ENCODE measurements at regions not wholly inside any gene's neighbourhood (a gene's known extent, or its start where the extent isn't known, plus 50 kb on each side); places are given as distances from the start of the nearest gene placed in this dataset.
"Not testable (repeated sequence)": the region's sequence is repeated elsewhere in the genome, so short reads cannot be mapped to it uniquely, and the experiment has no call there.

DNA sequence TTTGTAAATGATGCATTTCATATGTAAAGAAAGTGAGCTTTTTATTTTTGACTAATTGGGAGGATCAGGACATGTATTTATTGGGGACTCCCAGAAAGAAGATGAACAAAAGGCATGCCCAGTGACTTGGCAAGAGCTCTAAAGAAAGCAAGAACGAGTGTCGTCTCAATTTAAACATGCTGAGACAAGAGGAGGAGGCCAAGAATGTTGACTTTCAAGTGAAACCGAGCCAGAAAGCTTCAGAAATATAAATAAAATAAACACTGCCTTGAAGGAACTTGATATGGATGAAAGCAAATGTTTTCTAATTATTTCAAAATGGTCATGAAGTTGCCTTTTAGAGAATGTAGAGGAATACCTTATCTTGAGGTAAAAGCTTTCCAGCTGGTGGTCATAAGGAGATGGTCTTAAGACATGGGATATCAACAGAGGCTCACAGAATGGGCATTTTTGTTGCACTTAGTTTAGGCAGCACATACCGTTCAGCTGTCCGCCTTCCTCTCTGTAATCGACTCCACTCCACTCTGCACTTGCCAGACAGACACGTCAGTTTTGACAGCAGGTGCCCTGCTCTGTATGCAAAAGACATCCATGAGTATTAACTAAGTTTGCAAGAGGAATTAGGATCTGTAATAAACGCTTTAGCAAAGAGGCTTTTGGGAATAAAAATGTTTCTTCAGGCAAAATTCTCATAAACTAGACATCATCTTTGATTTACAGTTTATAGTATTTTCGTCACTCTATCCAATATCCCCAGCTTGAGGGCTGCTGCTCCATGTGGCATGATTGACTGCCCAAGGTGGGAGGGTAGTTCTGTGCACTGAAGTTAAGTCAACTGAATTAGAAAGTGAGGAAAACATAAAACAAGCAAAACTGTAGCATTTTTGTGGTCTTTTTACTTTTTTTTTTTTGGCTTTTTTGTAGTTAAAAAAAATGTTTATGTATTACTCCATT is 613.1 kb downstream of the PKHD1 start:
- no peak overlapping the region for H3K4me3 ChIP-seq (ENCODE audit: low read depth, low read length)
- TF ChIP-seq, protein P1, sequence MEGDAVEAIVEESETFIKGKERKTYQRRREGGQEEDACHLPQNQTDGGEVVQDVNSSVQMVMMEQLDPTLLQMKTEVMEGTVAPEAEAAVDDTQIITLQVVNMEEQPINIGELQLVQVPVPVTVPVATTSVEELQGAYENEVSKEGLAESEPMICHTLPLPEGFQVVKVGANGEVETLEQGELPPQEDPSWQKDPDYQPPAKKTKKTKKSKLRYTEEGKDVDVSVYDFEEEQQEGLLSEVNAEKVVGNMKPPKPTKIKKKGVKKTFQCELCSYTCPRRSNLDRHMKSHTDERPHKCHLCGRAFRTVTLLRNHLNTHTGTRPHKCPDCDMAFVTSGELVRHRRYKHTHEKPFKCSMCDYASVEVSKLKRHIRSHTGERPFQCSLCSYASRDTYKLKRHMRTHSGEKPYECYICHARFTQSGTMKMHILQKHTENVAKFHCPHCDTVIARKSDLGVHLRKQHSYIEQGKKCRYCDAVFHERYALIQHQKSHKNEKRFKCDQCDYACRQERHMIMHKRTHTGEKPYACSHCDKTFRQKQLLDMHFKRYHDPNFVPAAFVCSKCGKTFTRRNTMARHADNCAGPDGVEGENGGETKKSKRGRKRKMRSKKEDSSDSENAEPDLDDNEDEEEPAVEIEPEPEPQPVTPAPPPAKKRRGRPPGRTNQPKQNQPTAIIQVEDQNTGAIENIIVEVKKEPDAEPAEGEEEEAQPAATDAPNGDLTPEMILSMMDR (IDR thresholded peaks at IDR 0.05; ENCODE audit: control insufficient read depth, extremely low read depth, insufficient read depth), result no peak
- peak; percentile 82 for DNase-seq (ENCODE audit: low read depth)

DNA sequence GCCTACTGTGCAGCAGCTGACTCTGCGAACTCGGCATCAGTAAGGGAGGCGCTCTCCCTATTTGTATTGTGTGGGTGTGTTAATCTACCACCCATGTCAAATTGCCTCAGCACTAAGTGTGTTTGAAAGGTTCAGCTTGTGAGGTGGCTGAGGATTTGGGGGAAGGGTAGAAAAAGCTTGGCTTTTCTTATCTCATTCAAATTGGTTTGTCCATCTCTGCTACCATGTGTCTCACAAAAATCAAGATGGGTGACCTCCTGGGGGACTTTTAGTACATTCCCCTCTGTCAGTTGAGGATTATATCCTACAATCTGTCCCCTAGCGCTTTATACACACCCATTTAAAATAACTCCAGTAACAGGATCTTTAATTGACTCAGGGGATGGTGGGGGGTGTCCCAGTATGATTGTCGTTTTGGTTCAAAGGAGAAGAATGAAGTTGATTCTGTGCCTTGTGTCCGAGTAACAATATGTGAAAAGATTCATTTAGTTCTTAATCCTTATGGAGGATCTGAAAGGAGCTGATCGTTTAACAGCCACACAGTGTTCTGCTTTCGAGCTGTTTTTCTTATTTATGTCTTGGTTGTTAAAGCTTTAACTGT is 609.6 kb downstream of the PKHD1 start:
- TF ChIP-seq, protein P1 (IDR thresholded peaks at IDR 0.05; ENCODE audit: control insufficient read depth, extremely low read depth, insufficient read depth), result no peak
- DNase-seq (ENCODE audit: low read depth), result no peak
- no peak overlapping the region for H3K4me3 ChIP-seq (ENCODE audit: low read depth, low read length)

DNA sequence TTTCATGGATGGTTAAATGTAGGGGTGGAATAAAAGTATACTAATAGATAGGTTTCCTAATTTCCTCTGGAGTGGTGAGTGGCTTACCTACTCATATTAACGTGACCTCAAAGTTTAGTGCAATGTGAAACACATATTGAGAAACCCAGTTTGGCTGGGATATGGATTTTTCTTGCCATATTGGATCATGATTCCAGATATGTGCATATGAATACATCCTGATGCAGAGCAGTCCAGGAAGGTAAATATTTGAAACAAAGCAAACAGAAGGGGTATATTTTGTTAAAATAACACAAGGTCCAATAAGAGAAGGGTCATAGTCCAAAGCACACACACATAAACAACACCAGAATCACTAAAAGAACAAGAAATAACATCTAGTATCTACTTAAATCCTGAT is 608.1 kb downstream of the PKHD1 start:
- no peak overlapping the region for H3K4me3 ChIP-seq (ENCODE audit: low read depth, low read length)
- TF ChIP-seq, protein P1 (IDR thresholded peaks at IDR 0.05; ENCODE audit: control insufficient read depth, extremely low read depth, insufficient read depth), result no peak
- DNase-seq (ENCODE audit: low read depth), result peak; percentile 95

DNA sequence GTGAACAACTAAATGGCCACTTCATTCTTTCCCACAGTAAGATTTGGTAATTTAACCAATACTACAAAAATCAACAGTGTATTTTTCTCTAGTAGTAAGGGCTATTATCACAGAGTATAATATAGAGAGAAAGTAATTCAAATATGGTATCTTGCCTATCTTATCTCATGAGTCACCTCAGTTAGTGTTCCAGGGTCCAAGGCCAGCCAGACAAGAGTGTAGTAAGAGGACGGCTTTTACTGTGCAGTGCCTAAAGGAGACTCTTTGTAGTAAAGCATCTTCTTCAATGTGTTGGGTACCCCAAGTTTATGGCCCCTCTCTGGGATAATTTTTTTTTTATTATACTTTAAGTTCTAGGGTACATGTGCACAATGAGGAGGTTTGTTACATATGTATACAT is 607.4 kb downstream of the PKHD1 start:
- TF ChIP-seq, protein P1 (IDR thresholded peaks at IDR 0.05; ENCODE audit: control insufficient read depth, extremely low read depth, insufficient read depth), result no peak
- H3K4me3 ChIP-seq (ENCODE audit: low read depth, low read length), result no peak overlapping the region

DNA sequence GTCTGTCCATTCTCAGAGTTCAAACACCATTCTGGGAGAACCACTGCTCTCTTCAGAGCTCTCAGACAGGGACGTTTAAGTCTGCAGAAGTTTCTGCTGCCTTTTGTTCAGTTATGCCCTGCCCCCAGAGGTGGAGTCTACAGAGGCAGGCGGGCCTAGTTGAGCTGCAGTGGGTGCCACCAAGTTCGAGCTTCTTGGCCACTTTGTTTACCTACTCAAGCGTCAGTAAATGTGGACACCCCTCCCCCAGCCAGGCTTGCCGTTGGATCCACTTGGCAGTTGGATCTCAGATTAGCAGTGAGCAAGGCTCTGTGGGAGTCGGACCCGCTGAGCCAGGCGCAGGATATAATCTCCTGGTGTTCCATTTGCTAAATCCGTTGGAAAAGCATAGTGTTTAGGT is 601.5 kb downstream of the PKHD1 start:
- DNase-seq (ENCODE audit: low read depth); H3K4me3 ChIP-seq (ENCODE audit: low read depth, low read length): not testable (repeated sequence)

More for the DNA sequence above, 607.4 kb downstream of the PKHD1 start:
- DNase-seq (ENCODE audit: low read depth), result no peak

DNA sequence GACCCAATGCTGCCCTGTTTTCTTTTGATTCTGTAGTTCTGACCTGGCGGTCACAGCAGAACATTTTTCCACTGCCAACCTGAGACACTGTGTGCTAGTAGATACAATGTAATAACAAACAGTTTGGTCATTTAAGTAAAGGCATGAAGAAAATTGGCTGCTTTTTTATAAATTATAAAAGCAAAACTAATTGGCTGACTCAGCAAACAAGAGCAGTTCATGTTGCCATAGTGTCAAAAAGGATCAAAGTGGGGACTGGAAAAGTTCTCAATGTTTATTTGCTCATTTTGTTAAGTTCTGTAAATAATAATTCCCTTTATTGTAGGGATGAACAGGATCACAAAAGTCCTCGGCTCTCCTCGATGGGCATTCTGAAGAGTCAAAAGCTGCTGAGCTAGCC is 599.5 kb downstream of the PKHD1 start:
- TF ChIP-seq, protein P1 (IDR thresholded peaks at IDR 0.05; ENCODE audit: control insufficient read depth, extremely low read depth, insufficient read depth), result no peak
- no peak overlapping the region for H3K4me3 ChIP-seq (ENCODE audit: low read depth, low read length)
- no peak for DNase-seq (ENCODE audit: low read depth)

DNA sequence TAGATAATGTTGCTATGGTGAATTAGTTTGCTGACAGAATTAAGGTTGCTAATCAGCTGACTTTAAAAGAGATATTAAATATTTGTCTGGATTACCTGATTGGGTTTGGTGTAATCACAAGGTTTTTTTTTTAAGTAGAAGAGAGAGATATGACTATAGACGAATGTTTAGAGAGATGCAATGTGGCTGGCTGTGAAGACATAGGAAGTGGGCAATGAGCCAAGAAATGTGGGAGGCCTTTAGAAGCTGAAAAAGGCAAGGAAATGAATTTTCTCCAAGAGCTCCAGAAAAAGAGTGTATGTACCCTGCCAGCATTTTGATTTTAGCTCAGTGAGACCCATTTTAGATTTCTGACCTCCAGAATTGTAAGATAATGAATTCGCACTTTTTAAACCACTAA is 598.3 kb downstream of the PKHD1 start:
- TF ChIP-seq, protein P1 (IDR thresholded peaks at IDR 0.05; ENCODE audit: control insufficient read depth, extremely low read depth, insufficient read depth), result no peak
- H3K4me3 ChIP-seq (ENCODE audit: low read depth, low read length), result no peak overlapping the region

More for the DNA sequence above, 598.3 kb downstream of the PKHD1 start:
- DNase-seq (ENCODE audit: low read depth), result no peak
